ENCODE measurements at regions not wholly inside any gene's neighbourhood (a gene's known extent, or its start where the extent isn't known, plus 50 kb on each side); places are given as distances from the start of the nearest gene placed in this dataset.

DNA sequence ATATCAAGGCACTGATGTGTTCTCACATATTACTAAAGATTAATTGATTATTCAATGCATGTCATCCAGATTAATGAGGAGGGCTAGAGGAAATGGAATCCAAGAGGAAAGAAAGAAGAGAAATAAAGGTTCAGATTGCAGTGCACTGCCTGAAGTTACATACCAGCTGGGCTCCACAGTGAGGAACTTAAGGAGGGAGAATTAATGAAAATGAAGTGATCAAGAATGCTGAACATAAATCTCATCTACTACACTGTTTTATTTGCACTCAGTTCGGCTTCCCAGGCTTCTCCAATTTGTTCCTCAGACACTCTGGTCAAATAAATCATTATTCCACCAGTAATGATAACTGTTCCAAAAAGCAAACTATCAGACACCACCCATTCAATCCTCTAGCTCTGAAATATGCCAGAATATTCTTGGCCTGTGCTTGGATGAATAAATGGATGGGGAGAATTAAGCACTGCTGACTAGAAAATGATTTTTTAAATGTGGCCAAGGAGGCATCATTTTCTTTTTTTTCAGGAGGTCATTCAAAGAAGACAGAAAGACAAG lies 88.6 kb upstream of the FBN2 start:
- DNase-seq = no peak
- Mint-ChIP-seq H3K36me3 (no peaks in the 10 kb centered on the region), H3K4me1 (no peaks in the 10 kb centered on the region), H3K27ac (no peak overlapping the region), H3K27me3 (ENCODE audit: low read depth in 3 of 3) (no peaks in the 10 kb centered on the region), H3K9me3 (peaks cover 0 to 7% (median 1%) of the 10 kb centered on the region in 7 donors), H3K4me3 (no peak overlapping the region)
- H3K27me3 ChIP-seq (ENCODE audit: control insufficient read depth in 2 of 2, insufficient read depth in 2 of 2, low read length in 2 of 2) = no peaks in the 10 kb centered on the region
- H3K36me3 ChIP-seq (replicated peaks in 1 of 2; ENCODE audit: control insufficient read depth in 1 of 2, insufficient read depth in 2 of 2, low read length in 2 of 2) = no peaks in the 10 kb centered on the region
- no peak overlapping the region for H3K4me3 ChIP-seq (replicated peaks in 1 of 3; ENCODE audit: low read depth in 2 of 3, low read length in 3 of 3)
- TF ChIP-seq, protein P1, sequence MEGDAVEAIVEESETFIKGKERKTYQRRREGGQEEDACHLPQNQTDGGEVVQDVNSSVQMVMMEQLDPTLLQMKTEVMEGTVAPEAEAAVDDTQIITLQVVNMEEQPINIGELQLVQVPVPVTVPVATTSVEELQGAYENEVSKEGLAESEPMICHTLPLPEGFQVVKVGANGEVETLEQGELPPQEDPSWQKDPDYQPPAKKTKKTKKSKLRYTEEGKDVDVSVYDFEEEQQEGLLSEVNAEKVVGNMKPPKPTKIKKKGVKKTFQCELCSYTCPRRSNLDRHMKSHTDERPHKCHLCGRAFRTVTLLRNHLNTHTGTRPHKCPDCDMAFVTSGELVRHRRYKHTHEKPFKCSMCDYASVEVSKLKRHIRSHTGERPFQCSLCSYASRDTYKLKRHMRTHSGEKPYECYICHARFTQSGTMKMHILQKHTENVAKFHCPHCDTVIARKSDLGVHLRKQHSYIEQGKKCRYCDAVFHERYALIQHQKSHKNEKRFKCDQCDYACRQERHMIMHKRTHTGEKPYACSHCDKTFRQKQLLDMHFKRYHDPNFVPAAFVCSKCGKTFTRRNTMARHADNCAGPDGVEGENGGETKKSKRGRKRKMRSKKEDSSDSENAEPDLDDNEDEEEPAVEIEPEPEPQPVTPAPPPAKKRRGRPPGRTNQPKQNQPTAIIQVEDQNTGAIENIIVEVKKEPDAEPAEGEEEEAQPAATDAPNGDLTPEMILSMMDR (IDR thresholded peaks at IDR 0.05) = no peak
- no peak overlapping the region for H2AFZ ChIP-seq (ENCODE audit: insufficient read depth, low read depth, low read length, poor library complexity, severe bottlenecking)
- intact Hi-C loops (cut with micrococcal nuclease) = no loop called here
- no peaks in the 10 kb centered on the region for H4K20me1 ChIP-seq (ENCODE audit: insufficient read depth, low read length)
- no peak overlapping the region for H3K9ac ChIP-seq (ENCODE audit: insufficient read depth, low read length, poor library complexity, severe bottlenecking)
- no peak overlapping the region for H3K4me2 ChIP-seq (replicated peaks; ENCODE audit: extremely low read depth, low read length, poor library complexity, severe bottlenecking)
- H3K79me2 ChIP-seq (ENCODE audit: insufficient read depth, low read length) = no peaks in the 10 kb centered on the region
- WGBS (ENCODE audit: insufficient coverage) = 80% methylated on average over 1 of the region's 1 CpG
- no peak overlapping the region for H3K27ac ChIP-seq (ENCODE audit: low read depth in 1 of 2, low read length in 2 of 2)
- no peaks in the 10 kb centered on the region for H3K9me3 ChIP-seq (replicated peaks in 1 of 2; ENCODE audit: control insufficient read depth in 1 of 2, insufficient read depth in 1 of 2, low read length in 2 of 2)
- H3K4me1 ChIP-seq (ENCODE audit: control insufficient read depth in 1 of 2, insufficient read depth in 2 of 2, low read length in 2 of 2) = no peaks in the 10 kb centered on the region

GRCh38 chr5:128627939-128628338 lies 89.9 kb upstream of the FBN2 start:
- Histone ChIP-seq H3K9me3 (replicated peaks in 1 of 2; ENCODE audit: control insufficient read depth in 1 of 2, insufficient read depth in 1 of 2, low read length in 2 of 2) (peaks cover 3 to 9% of the 10 kb centered on the region in 2 donors), H2AFZ (ENCODE audit: insufficient read depth, low read depth, low read length, poor library complexity, severe bottlenecking) (no peak overlapping the region), H4K20me1 (ENCODE audit: insufficient read depth, low read length) (no peaks in the 10 kb centered on the region), H3K4me2 (replicated peaks; ENCODE audit: extremely low read depth, low read length, poor library complexity, severe bottlenecking) (no peak overlapping the region), H3K4me1 (ENCODE audit: control insufficient read depth in 1 of 2, insufficient read depth in 2 of 2, low read length in 2 of 2) (no peaks in the 10 kb centered on the region), H3K27me3 (ENCODE audit: control insufficient read depth in 2 of 2, insufficient read depth in 2 of 2, low read length in 2 of 2) (no peaks in the 10 kb centered on the region), H3K27ac (ENCODE audit: low read depth in 1 of 2, low read length in 2 of 2) (no peak overlapping the region), H3K36me3 (replicated peaks in 1 of 2; ENCODE audit: control insufficient read depth in 1 of 2, insufficient read depth in 2 of 2, low read length in 2 of 2) (no peaks in the 10 kb centered on the region), H3K9ac (ENCODE audit: insufficient read depth, low read length, poor library complexity, severe bottlenecking) (no peak overlapping the region), H3K79me2 (ENCODE audit: insufficient read depth, low read length) (no peaks in the 10 kb centered on the region), H3K4me3 (replicated peaks in 1 of 3; ENCODE audit: low read depth in 2 of 3, low read length in 3 of 3) (no peak overlapping the region)
- H3K27me3 Mint-ChIP-seq (ENCODE audit: low read depth in 3 of 3) = no peaks in the 10 kb centered on the region
- WGBS (ENCODE audit: insufficient coverage) = no CpG with 5 or more reads among the region's 1 CpG
- peaks cover 0 to 14% (median 2%) of the 10 kb centered on the region in 7 donors for H3K9me3 Mint-ChIP-seq
- H3K4me3 Mint-ChIP-seq = no peak overlapping the region
- intact Hi-C loops (cut with micrococcal nuclease) = no loop called here
- no peak overlapping the region for H3K27ac Mint-ChIP-seq
- TF ChIP-seq, protein P1 (IDR thresholded peaks at IDR 0.05) = no peak
- no peaks in the 10 kb centered on the region for H3K4me1 Mint-ChIP-seq
- no peaks in the 10 kb centered on the region for H3K36me3 Mint-ChIP-seq
- DNase-seq = no peak
